NCI-H2029 (cell line): ENCODE measurements at regions not wholly inside any gene's neighbourhood (a gene's known extent, or its start where the extent isn't known, plus 50 kb on each side); places are given as distances from the start of the nearest gene placed in this dataset.

Experiments used
- DNase-seq: peaks from one replicate; lab custom pipeline; 2025; lab: John Stamatoyannopoulos, UW

DNA sequence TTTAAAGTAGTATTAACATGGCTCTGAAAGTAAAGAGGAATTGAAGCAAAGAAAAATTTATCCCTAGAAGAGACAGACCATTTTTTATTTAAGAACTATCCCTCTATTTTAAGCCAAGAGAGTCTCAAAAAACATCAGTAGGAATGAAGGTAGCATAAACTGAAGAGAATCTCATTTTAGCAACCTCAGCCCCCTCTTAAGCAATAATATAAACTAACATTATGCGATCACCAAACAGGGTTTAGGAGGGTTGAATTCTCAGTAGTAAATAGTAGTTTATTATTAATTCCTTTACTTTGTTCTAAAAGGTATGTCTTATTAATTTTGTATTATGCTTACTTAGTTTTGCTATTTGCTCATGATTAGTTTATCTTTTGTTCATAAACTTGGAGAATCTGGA lies 287.4 kb downstream of the CDK5RAP2 start:
- no peak for DNase-seq

GRCh38 chr9:120291050-120291449 lies 288.9 kb downstream of the CDK5RAP2 start:
- no peak for DNase-seq

DNA sequence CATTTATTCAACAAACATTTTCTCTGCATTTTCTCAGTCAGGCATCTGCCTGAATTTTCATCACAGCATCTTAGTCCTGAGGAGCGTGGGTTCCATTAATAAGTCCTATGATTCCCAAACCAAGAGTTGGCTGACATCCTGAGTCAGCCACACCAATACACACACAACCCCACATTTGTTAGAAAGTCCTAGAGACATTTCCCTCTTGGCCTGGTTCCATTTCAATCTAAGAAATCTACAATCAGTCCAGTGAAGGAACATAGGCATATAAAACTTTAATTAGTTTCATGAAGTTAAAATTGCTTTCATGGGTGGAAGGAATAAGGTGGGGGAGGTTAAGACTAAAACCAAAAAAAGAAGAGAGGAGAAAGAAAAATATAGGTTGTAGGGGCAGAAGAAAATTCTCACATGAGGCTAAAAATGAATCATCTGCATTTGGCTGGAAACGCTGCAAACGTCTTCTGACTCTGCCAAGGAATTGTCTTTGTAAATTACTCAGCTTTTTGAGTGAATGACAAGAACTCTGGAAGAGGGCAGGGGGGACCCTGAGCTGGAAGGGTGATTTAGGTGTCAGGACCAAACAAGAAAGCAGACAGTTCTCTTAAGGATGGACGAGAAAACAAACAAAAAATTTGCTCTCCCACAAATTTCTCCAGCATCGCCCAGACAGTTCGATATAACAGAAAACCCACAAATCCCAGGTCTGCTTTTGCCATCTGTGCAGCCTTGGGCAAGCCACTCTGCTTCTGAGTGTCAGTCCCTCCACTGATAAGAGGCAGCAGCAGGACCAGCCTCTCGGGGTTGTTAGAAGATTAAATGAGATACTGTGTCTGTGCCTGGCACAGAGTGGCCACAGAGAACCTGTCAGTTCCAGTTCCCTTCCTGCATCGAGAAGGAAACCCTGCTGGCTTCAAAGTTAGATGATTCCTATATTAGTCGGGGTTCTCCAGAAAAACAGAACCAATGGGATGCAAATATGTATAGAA lies 289.7 kb downstream of the CDK5RAP2 start:
- DNase-seq, result no peak

- no peak for DNase-seq
Measured at GRCh38 chr9:120289098-120289497, 290.9 kb downstream of the CDK5RAP2 start.

GRCh38 chr9:120286530-120286929 lies 293.4 kb downstream of the CDK5RAP2 start:
- DNase-seq, result no peak

GRCh38 chr9:120284821-120285220 lies 295.1 kb downstream of the CDK5RAP2 start:
- DNase-seq, result peak; percentile 63

GRCh38 chr9:120281665-120282064 lies 298.3 kb downstream of the CDK5RAP2 start:
- DNase-seq, result no peak

- DNase-seq, result no peak
Measured at GRCh38 chr9:120267929-120268328, 312.0 kb downstream of the CDK5RAP2 start.

GRCh38 chr9:120265791-120266190 lies 314.2 kb downstream of the CDK5RAP2 start:
- DNase-seq, result peak; percentile 93

DNA sequence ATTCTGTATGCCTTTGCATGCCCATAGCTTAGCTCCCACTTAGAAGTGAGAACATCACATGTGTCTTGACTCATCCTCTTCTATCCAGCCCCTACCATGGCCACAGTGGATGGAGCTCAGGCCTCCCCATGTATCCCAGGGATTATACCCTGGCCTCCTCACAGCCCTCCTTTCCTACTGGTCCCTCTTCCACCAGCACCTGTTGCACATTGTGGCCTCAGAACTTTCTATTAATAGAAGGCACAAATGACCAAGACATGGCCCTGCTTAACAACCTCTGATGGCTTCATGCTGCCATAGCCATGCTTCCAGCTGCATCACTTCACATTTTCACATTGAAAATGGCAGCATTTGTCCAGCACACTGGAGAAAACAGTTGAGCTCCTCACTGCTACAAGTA lies 315.4 kb downstream of the CDK5RAP2 start:
- DNase-seq, result no peak

DNA sequence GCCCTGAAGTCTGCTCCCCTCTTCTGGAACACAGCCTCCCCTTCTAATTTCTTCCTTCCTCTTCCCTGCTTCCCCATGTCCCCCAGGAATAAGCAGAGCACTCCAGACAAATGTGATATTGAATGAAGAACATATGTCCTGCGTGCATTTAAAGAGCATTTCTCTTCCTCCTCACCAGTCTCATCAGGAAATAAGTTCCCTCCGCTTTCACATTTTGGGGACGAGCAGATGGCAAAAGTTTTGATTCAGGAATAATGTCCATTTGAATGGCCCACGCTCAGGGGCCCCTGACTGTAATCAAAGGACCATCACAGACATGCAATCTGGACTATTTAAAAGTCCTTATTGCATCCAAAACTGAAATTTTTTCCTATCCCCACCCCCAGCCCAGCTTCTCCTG lies 316.1 kb downstream of the CDK5RAP2 start:
- no peak for DNase-seq

- no peak for DNase-seq
Measured at GRCh38 chr9:120261419-120261818, 318.5 kb downstream of the CDK5RAP2 start.

DNA sequence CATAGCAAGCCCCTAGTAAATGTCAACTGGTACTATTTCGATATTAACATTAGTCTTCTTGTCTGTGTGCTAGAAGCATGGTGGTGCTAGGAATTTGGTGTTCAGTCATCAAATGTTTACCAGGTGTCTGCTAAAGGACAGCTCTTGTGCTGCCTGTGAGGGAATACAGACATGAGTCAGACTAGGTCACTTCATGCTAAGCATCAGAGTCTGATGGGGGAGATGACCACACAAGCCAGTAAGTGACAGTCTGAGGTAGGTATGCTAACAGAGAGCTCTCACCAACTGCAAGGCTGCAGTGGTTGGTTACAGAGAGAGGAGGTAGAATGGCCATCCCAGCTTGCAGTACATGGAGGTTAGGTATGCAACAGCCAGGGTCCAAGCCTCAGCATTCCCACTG lies 320.9 kb downstream of the CDK5RAP2 start:
- DNase-seq, result no peak

GRCh38 chr9:120258096-120258495 lies 321.9 kb downstream of the CDK5RAP2 start:
- DNase-seq, result no peak

GRCh38 chr9:120257483-120257882 lies 322.5 kb downstream of the CDK5RAP2 start:
- no peak for DNase-seq

DNA sequence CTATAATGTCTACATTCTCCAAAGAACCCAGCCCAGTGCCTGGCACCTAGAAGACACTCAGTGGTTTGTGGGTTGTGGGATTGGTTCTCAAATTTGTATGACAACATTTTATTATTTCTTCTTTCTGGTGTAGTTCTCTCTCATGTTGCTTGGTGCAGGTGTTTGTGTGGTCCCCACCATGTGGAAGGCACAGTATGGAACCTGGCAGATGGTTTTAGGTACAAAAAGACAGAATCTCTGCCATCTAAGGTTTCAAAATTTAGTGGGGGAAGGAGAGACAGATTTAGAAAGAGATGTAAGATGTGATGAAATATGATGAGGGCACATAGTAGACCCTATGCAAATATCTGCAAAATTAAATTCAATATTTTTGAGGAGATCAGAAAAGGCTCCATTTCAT lies 323.8 kb downstream of the CDK5RAP2 start:
- DNase-seq, result no peak

DNA sequence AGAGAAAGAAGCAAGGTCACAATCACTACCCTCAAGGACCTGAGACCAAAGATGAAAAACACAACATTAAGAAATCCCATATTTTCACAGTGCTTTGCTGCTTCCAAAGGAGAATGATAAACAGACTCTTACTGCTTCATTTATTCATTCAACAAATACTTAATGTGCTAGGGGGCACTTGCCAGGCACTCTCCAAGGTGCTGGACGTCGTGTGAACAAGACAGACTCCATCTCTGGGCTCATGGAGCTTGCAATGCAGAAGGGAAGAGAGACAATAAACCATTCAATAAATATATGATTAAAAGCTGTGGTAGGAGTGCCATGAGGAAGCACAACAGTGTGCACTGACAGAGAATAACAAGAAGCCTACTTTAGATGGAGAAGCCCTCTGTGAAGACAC lies 327.7 kb downstream of the CDK5RAP2 start:
- no peak for DNase-seq

DNA sequence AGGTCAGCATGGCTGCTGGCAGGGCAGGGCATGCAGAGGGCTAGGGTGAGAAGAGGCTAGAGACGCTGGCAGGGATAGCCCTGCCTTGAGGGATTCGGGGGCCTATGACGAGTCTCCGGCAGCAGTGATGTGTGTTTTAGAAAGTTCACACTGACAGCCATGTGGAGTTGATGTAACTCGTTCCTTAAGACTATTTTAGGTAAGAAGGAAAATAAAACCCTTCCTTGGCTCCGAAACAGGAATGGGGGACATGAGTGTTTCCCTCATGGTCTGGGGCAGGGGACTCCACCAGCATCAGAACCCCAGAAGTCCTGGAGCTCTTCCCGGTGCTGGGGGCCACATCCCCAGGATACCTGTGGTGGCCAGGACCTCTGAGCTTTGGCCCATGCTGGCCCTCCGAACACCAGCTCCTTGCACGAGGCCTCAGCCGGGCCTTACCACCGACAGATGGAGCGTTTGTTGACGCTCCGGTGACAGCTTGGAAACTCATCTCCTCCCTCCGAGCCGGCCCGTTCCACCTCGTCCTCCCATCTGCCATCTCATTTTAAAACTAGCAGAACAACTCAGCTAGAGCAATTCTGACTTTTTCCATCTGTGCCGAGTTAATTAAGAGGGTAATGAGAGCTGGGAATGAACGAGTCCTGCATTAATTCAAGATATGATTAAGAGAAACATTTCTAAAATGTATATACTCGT lies 337.7 kb downstream of the CDK5RAP2 start:
- DNase-seq, result no peak

GRCh38 chr9:120236596-120236995 lies 343.4 kb downstream of the CDK5RAP2 start:
- DNase-seq, result no peak

GRCh38 chr9:120235081-120235480 lies 344.9 kb downstream of the CDK5RAP2 start:
- DNase-seq, result no peak

- no peak for DNase-seq
Measured at GRCh38 chr9:120230227-120230626, 349.7 kb downstream of the CDK5RAP2 start.

GRCh38 chr9:120221844-120222243 lies 358.1 kb downstream of the CDK5RAP2 start:
- DNase-seq, result no peak

- DNase-seq, result no peak
Measured at GRCh38 chr9:120214332-120214731, 365.6 kb downstream of the CDK5RAP2 start.
